ENCODE measurements at regions not wholly inside any gene's neighbourhood (a gene's known extent, or its start where the extent isn't known, plus 50 kb on each side); places are given as distances from the start of the nearest gene placed in this dataset.
A peak's percentile ranks its signal among the peaks of the same experiment; 100 is the strongest.

GRCh38 chrX:20437683-20438082 is 171.0 kb upstream of the RPS6KA3 start:
- DNase-seq (ENCODE audit: low read depth in 2 of 2, low spot score in 1 of 2), result no peak

- no peak for DNase-seq (ENCODE audit: low read depth in 2 of 2, low spot score in 1 of 2)
These were observed 169.2 kb upstream of the RPS6KA3 start for GRCh38 chrX:20435913-20436312.

GRCh38 chrX:20434986-20435385 is 168.3 kb upstream of the RPS6KA3 start:
- DNase-seq (ENCODE audit: low read depth in 2 of 2, low spot score in 1 of 2), result no peak

- DNase-seq (ENCODE audit: low read depth in 2 of 2, low spot score in 1 of 2), result no peak
These were observed 166.7 kb upstream of the RPS6KA3 start for GRCh38 chrX:20433388-20433775.

- no peak for DNase-seq (ENCODE audit: low read depth in 2 of 2, low spot score in 1 of 2)
These were observed 166.2 kb upstream of the RPS6KA3 start for GRCh38 chrX:20432746-20433387.

- DNase-seq (ENCODE audit: low read depth in 2 of 2, low spot score in 1 of 2), result no peak
These were observed 165.3 kb upstream of the RPS6KA3 start for GRCh38 chrX:20432048-20432447.

GRCh38 chrX:20431486-20431885 is 164.8 kb upstream of the RPS6KA3 start:
- no peak for DNase-seq (ENCODE audit: low read depth in 2 of 2, low spot score in 1 of 2)

GRCh38 chrX:20427173-20427770 is 160.6 kb upstream of the RPS6KA3 start:
- DNase-seq (ENCODE audit: low read depth in 2 of 2, low spot score in 1 of 2), result no peak

- DNase-seq (ENCODE audit: low read depth in 2 of 2, low spot score in 1 of 2), result no peak
These were observed 155.0 kb upstream of the RPS6KA3 start for GRCh38 chrX:20421697-20422096.

- no peak for DNase-seq (ENCODE audit: low read depth in 2 of 2, low spot score in 1 of 2)
These were observed 154.6 kb upstream of the RPS6KA3 start for GRCh38 chrX:20421275-20421674.

- DNase-seq (ENCODE audit: low read depth in 2 of 2, low spot score in 1 of 2), result no peak
These were observed 153.3 kb upstream of the RPS6KA3 start for GRCh38 chrX:20420058-20420457.

GRCh38 chrX:20418379-20419150 is 151.9 kb upstream of the RPS6KA3 start:
- no peak for DNase-seq (ENCODE audit: low read depth in 2 of 2, low spot score in 1 of 2)

- no peak for DNase-seq (ENCODE audit: low read depth in 2 of 2, low spot score in 1 of 2)
These were observed 148.2 kb upstream of the RPS6KA3 start for GRCh38 chrX:20414762-20415445.

GRCh38 chrX:20414066-20414465 is 147.4 kb upstream of the RPS6KA3 start:
- DNase-seq (ENCODE audit: low read depth in 2 of 2, low spot score in 1 of 2), result no peak

- peak; percentile 5 to 7 for DNase-seq (ENCODE audit: low read depth in 2 of 2, low spot score in 1 of 2)
These were observed 146.3 kb upstream of the RPS6KA3 start for GRCh38 chrX:20412871-20413486.

GRCh38 chrX:20410540-20410939 is 143.8 kb upstream of the RPS6KA3 start:
- DNase-seq (ENCODE audit: low read depth in 2 of 2, low spot score in 1 of 2), result no peak

GRCh38 chrX:20409991-20410390 is 143.3 kb upstream of the RPS6KA3 start:
- no peak for DNase-seq (ENCODE audit: low read depth in 2 of 2, low spot score in 1 of 2)

- DNase-seq (ENCODE audit: low read depth in 2 of 2, low spot score in 1 of 2), result no peak
These were observed 136.2 kb upstream of the RPS6KA3 start for GRCh38 chrX:20402956-20403355.

GRCh38 chrX:20399728-20400414 is 133.2 kb upstream of the RPS6KA3 start:
- no peak for DNase-seq (ENCODE audit: low read depth in 2 of 2, low spot score in 1 of 2)

- DNase-seq (ENCODE audit: low read depth in 2 of 2, low spot score in 1 of 2), result no peak
These were observed 130.9 kb upstream of the RPS6KA3 start for GRCh38 chrX:20397587-20397986.

GRCh38 chrX:20394451-20394850 is 127.7 kb upstream of the RPS6KA3 start:
- no peak for DNase-seq (ENCODE audit: low read depth in 2 of 2, low spot score in 1 of 2)
